ENCODE measurements at regions not wholly inside any gene's neighbourhood (a gene's known extent, or its start where the extent isn't known, plus 50 kb on each side); places are given as distances from the start of the nearest gene placed in this dataset.

- TF ChIP-seq, protein P1, sequence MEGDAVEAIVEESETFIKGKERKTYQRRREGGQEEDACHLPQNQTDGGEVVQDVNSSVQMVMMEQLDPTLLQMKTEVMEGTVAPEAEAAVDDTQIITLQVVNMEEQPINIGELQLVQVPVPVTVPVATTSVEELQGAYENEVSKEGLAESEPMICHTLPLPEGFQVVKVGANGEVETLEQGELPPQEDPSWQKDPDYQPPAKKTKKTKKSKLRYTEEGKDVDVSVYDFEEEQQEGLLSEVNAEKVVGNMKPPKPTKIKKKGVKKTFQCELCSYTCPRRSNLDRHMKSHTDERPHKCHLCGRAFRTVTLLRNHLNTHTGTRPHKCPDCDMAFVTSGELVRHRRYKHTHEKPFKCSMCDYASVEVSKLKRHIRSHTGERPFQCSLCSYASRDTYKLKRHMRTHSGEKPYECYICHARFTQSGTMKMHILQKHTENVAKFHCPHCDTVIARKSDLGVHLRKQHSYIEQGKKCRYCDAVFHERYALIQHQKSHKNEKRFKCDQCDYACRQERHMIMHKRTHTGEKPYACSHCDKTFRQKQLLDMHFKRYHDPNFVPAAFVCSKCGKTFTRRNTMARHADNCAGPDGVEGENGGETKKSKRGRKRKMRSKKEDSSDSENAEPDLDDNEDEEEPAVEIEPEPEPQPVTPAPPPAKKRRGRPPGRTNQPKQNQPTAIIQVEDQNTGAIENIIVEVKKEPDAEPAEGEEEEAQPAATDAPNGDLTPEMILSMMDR (conservative IDR thresholded peaks at IDR 0.05; ENCODE audit: low read depth, low read length): no peak
- TF ChIP-seq MXI1 (IDR thresholded peaks at IDR 0.05; ENCODE audit: borderline replicate concordance, low read depth, low read length) (no peak), NFE2L2 (IDR thresholded peaks at IDR 0.05; ENCODE audit: low read depth, low read length) (no peak), RFX5 (IDR thresholded peaks at IDR 0.05; ENCODE audit: low read depth, low read length) (no peak), POLR2A (IDR thresholded peaks at IDR 0.05; ENCODE audit: low read depth, low read length) (no peak), MAZ (IDR thresholded peaks at IDR 0.05; ENCODE audit: borderline replicate concordance, low read depth, low read length) (no peak), USF2 (IDR thresholded peaks at IDR 0.05; ENCODE audit: low read depth, low read length) (no peak), RCOR1 (IDR thresholded peaks at IDR 0.05; ENCODE audit: insufficient replicate concordance, low read length) (no peak), BHLHE40 (IDR thresholded peaks at IDR 0.05; ENCODE audit: low read depth, low read length) (no peak), FOS (IDR thresholded peaks at IDR 0.05; ENCODE audit: low read depth, low read length) (no peak), CEBPB (IDR thresholded peaks at IDR 0.05; ENCODE audit: low read depth, low read length) (no peak), MAFK (IDR thresholded peaks at IDR 0.05; ENCODE audit: low read depth, low read length) (no peak), RAD21 (IDR thresholded peaks at IDR 0.05; ENCODE audit: low read length) (no peak)
- TF ChIP-seq, protein P2, sequence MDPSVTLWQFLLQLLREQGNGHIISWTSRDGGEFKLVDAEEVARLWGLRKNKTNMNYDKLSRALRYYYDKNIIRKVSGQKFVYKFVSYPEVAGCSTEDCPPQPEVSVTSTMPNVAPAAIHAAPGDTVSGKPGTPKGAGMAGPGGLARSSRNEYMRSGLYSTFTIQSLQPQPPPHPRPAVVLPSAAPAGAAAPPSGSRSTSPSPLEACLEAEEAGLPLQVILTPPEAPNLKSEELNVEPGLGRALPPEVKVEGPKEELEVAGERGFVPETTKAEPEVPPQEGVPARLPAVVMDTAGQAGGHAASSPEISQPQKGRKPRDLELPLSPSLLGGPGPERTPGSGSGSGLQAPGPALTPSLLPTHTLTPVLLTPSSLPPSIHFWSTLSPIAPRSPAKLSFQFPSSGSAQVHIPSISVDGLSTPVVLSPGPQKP (IDR thresholded peaks at IDR 0.05; ENCODE audit: borderline replicate concordance, low read depth, low read length): no peak
Observed at GRCh38 chr21:39056636-39057035, 126.6 kb downstream of the PSMG1 start.
